ENCODE measurements at regions not wholly inside any gene's neighbourhood (a gene's known extent, or its start where the extent isn't known, plus 50 kb on each side); places are given as distances from the start of the nearest gene placed in this dataset.

DNA sequence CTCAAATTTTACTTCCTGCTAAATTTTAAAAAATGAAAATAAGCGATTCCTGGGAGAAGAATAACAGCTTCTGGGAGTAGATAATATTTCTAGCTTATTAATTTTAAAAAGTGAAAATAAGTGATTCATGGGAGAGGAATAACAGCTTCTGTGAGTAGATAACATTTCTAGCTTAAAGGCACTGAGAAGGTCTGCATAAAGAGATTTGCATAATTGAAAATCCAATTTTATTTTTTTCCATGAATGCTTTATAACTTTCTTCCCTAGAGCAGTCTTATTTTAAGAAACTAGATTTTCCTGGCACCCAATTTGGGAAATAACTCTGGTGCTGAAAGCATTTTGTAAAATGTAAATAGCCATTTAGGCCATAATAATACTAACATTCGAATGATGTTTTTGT lies 65.9 kb upstream of the ASTN2 start:
- TF ChIP-seq, protein P1, sequence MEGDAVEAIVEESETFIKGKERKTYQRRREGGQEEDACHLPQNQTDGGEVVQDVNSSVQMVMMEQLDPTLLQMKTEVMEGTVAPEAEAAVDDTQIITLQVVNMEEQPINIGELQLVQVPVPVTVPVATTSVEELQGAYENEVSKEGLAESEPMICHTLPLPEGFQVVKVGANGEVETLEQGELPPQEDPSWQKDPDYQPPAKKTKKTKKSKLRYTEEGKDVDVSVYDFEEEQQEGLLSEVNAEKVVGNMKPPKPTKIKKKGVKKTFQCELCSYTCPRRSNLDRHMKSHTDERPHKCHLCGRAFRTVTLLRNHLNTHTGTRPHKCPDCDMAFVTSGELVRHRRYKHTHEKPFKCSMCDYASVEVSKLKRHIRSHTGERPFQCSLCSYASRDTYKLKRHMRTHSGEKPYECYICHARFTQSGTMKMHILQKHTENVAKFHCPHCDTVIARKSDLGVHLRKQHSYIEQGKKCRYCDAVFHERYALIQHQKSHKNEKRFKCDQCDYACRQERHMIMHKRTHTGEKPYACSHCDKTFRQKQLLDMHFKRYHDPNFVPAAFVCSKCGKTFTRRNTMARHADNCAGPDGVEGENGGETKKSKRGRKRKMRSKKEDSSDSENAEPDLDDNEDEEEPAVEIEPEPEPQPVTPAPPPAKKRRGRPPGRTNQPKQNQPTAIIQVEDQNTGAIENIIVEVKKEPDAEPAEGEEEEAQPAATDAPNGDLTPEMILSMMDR (IDR thresholded peaks at IDR 0.05): no peak
- TF ChIP-seq POLR2A (IDR thresholded peaks at IDR 0.05): no peak

All from lower leg skin (tissue), 3 donors.